ENCODE measurements at regions not wholly inside any gene's neighbourhood (a gene's known extent, or its start where the extent isn't known, plus 50 kb on each side); places are given as distances from the start of the nearest gene placed in this dataset.
"Not testable (repeated sequence)": the region's sequence is repeated elsewhere in the genome, so short reads cannot be mapped to it uniquely, and the experiment has no call there.

DNA sequence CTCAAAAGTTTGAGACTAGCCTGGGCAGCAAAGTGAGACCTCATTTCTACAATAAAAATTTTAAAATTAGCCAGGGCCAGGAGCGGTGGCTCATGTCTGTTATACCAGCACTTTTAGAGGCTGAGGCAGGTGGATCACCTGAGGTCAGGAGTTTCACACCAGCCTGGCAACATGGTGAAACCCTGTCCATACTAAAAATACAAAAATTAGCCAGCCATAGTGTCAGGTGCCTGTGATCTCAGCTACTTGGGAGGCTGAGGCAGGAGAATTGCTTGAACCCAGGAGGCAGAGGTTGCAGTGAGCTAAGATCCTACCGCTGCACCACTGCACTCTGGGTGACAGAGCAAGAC is 85.1 kb upstream of the MAP4 start:
- not testable (repeated sequence) for DNase-seq

DNA sequence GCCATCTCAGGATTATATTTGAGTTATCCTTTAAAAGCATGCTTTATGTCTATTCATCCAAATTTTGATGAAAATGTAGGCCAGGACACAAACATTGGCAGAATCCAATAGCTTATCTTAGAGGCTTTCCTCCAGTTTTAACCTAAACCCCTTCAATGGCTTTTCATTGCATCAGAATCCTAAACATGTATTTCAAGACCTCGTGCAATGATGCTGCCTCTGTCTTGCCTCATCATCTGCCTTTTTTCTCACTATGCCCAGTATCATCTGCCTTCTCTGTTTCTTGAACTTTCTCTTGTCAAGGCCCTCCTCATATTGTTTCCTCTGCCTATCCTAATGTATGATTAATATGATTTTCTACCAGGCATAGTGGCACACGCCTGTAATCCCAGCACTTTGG is 76.1 kb upstream of the MAP4 start:
- DNase-seq: no peak

DNA sequence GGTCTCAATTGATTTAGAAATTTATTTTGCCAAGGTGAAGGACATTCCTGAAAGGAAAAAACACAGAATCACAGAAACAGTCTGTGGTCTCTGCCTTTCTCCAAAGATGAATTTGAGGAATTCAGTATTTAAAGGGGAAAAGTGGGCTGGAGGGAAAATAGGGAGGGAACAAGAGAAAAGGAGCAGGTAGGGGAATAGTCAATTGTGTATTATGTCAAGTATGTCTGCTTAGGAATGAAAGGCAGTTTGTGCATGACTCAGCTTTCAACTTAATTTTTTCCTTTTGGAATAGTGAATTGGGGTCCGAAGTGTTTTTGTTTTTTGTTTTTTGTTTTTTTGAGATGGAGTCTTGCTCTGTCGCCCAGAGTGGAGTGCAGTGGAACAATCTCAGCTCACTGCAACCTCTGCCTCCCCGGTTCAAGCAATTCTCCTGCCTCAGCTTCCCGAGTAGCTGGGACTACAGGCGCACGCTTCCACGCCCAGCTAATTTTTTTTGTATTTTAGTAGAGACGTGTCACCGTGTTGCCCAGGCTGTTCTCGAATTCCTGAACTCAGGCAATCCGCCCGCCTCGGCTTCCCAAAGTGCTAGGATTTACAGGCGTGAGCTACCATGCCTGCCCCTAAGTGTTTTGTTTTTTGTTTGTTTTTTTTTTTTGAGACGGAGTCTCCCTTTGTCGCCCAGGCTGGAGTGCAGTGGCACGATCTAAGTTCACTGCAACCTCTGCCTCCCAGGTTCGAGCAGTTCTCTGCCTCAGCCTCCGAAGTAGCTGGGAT is 74.1 kb upstream of the MAP4 start:
- no peak for DNase-seq

DNA sequence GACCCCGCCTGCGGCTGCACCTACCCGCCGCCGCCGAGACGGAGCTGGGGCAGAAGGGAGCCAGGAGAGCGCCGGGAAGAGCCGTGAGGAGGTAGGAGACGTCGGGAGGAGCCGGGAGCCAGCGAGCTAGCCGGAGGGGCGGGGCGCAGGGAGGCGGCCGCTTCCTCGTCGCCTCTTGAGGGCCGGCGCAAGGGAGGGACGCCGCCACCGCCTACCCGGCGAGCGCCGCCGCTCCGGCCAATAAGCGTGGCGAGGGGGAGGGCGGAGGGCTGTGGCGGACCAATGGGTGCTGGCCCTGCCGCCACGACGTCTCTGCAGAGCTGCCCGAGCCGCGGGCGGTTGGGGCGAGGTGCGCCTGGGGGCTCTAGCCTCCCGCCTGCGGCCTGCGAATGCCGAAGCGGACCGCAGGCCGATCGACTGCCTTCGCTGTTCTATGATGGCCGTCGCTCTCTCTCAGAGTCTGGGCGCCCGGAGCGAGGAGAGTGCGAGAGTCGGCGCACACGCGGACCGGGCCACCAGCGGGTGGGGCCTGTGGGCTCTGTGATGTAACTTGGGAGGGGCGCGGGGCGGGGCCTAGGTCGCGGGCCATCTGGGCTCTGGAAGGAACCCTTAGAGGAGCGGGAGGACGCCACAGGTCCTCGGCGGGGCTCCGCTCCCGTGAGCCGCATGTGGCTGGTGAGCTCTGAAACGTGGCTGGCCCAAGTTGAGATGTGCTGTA is 72.7 kb upstream of the MAP4 start:
- peak; percentile 97 to 99 for DNase-seq

DNA sequence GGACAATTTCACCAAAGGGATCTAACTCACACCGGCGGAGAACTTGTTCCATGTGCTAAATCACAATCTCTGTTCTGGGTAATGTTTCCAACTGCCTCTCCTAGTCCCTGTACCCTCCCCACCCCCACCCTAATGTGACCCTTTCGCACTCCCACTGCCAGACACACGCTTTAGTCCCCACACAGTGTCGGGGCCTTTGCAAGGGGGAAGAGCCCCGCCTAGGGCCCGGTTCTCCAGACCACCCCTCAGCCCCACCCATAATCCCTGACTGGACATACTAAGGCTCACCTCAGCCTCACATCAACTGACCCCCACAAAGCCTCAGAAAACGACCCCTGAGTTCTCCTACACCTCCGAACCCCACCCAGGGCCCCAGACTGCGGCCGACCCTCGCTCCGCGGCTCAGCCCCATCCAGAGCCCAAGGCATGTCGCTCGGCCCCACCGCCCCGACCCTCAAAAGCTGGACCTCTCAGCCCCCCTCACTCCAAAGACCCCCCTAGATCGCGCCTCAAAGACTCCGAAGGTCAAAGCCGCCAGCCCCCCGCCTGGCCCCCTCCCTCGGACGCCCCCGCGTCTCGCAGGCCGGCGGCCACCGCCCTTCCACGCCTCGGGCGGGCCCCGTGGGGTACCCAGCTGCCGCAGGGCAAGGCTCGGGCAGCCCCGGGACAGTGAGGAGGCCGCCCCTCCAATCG is 72.0 kb upstream of the MAP4 start:
- DNase-seq: no peak

DNA sequence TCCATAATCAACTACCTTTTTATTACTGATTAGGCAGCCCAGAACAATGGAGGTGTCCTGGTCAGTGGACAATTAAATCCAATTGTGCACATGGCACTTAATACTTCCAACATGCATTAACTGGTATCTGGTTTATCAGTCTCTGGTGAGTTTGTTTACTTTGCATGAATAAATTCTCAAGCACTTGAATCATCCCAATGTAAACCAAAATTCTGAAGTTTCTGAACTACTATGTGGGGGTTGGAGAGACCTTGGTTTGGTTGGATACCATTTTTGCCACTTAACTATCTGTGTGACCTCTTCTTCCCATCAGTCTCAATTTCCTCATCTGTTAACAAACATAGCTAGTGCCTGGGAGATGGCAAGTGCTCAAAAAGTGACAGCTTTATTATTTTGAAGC is 70.5 kb upstream of the MAP4 start:
- no peak for DNase-seq

DNA sequence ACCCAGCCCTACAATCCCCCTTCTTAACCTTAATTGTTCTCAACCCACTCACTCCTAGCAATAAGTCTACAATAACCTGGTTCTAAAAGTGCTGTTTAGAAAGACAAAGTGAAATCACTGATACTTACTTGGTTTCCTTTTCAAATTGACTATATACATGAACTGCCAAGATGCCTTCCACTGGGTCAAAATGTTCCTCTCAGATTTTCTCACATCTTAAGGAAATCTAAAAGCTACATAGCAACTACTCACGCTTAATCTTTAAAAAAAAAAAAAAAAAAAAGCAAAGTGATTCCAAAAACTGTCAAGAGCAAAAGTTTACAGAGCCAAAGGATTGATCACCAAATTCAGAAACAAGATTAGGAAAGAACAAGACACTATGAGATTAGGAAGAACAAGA is 68.7 kb upstream of the MAP4 start:
- DNase-seq: no peak

DNA sequence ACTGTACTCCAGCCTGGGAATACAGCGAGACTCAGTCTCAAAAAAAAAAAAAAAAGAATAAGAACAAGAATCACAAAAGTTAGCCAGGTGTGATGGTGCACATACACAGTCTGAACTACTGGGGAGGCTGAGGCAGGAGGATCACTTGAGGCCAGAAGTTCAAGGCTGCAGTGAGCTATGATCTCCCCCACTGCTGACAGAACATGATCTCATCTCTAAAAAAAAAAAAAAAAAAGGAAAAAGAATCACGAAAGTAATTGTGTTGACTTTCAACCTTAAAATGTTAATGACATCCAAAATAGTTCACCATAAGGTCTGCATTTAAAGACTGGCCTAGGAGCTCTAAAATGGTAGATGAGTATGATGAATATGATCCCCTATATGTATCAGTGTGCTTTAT is 68.0 kb upstream of the MAP4 start:
- no peak for DNase-seq

DNA sequence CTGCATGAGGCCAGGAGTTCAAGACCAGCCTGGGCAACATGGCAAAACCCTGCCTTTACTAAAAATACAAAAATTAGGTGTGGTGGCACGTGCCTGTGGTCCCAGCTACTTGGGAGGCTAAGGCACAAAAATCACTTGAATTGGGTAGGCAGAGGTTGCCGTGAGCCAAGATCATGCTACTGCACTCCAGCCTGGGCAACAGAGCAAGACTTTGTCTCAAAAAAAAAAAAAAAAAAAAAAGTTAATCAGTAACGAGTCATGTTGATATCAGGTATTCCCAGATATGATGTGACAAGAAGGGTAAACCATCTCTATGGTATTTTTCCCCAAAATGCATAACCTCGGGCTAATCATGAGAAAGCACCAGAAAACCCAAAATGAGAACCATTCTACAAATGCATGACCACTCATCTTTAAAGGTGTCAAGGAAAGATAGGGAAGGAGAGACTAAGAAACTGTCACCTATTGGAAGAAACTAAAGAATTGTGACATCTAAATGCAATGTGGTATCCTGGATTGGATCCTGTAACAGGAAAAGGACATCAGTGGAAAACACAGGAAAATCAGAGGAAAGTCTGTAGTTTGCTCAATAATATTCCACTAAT is 66.5 kb upstream of the MAP4 start:
- no peak for DNase-seq

- no peak for DNase-seq
Measured at GRCh38 chr3:48077815-48078214, 61.6 kb upstream of the MAP4 start.

DNA sequence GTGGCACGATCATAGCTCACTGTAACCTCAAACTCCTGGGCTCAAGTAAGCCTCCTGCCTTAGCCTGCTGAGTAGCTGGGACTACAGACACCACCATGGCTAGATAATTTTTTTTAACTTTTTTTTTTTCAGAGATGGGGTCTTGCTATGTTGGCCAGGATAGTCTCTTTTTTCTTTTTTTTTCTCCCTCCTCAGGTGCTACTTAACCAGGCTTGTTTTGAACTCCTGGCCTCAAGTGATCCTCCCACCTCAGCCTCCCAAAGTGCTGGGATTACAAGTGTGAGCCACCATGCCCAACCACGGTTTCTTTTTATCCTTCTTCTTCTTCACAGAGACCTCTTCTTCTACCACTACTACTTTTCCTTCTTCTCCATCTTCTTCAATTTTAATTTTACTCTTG is 53.8 kb upstream of the MAP4 start:
- DNase-seq: no peak

DNA sequence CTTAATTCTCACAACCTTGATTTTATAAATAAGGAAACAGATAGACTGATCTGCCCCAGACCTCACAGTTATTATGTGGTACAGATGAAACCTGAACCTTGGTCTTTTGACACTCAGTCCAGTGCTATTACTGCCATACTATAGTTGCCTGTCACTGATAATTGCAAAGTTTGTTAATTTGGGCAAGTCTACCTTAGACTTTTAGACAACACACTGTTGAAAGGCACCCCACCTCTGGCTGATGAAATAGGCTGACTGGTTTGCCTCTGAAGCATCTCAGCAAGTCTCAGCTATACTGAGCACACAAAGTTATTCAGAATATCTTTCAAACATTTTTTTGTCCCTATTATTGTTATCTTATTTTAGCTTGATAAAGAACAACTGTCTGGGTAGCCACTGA is 53.1 kb upstream of the MAP4 start:
- DNase-seq: no peak

DNA sequence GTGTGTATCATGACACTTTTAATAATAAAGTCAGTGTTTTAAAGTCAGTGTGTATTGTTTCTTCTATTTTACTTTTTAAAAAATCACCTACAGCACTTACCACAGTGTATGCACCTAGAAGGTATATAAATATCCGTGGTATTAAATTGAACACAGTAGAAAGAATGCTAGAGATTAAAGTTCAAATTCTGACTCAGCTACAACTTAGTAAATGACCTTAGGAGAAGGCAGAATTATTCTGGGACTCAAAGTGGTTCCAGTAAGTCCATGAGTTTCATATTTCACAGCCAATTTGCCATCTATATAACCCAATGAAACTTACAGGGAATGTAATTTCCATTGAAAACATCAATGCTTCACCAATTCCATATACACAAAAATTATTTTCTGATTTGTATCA is 52.7 kb upstream of the MAP4 start:
- DNase-seq: no peak

DNA sequence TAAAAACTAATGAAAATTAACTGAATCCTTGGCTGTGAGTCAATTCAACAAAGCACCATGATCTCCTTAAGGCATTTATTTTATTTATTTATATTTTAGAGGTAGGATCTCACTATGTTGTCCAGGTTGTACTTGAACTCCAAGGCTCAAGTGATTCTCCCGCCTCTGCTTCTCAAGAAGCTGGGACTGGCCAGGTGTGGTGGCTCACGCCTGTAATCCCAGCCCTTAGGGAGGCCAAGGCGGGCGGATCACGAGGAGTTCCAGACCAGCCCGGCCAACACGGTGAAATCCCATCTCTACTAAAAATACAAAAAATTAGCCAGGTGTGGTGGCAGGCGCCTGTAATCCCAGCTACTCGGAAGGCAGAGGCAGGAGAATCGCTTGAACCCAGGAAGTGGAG is 52.1 kb upstream of the MAP4 start:
- DNase-seq: not testable (repeated sequence)

DNA sequence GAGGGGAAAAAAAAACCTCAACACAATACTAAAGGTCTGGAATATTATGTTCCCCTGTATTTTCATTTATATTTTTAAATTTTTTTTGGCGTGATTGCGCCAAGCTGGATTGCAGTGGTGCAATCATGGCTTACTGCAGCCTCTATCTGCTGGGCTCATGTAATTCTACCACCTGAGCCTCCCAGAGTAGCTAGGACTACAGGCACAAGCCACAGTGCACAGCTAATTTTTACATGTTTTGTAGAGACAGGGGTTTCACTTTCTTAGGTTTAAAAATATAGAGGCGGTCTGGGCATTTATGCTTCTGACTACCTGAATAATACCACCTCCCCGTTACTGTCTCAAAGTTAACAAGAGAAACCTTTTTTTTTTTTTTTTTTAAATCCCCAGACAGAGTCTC is 51.1 kb upstream of the MAP4 start:
- DNase-seq: no peak

All from AML-193 (cell line).